ENCODE measurements at regions not wholly inside any gene's neighbourhood (a gene's known extent, or its start where the extent isn't known, plus 50 kb on each side); places are given as distances from the start of the nearest gene placed in this dataset.

- TF ChIP-seq FOXK1 (CRISPR knock-in tag; IDR thresholded peaks at IDR 0.05; ENCODE audit: borderline replicate concordance, low read depth): peak; percentile 56; the same call in 1 of the 2 replicates
- TF ChIP-seq FOXM1 (CRISPR knock-in tag; IDR thresholded peaks at IDR 0.05): no peak
- TF ChIP-seq NFE2L2 (IDR thresholded peaks at IDR 0.05; ENCODE audit: low read length): no peak
- TF ChIP-seq, protein P1, sequence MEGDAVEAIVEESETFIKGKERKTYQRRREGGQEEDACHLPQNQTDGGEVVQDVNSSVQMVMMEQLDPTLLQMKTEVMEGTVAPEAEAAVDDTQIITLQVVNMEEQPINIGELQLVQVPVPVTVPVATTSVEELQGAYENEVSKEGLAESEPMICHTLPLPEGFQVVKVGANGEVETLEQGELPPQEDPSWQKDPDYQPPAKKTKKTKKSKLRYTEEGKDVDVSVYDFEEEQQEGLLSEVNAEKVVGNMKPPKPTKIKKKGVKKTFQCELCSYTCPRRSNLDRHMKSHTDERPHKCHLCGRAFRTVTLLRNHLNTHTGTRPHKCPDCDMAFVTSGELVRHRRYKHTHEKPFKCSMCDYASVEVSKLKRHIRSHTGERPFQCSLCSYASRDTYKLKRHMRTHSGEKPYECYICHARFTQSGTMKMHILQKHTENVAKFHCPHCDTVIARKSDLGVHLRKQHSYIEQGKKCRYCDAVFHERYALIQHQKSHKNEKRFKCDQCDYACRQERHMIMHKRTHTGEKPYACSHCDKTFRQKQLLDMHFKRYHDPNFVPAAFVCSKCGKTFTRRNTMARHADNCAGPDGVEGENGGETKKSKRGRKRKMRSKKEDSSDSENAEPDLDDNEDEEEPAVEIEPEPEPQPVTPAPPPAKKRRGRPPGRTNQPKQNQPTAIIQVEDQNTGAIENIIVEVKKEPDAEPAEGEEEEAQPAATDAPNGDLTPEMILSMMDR (CRISPR knock-in tag; IDR thresholded peaks at IDR 0.05): no peak
- TF ChIP-seq NFYB (CRISPR knock-in tag; IDR thresholded peaks at IDR 0.05): no peak
- TF ChIP-seq RELA (CRISPR knock-in tag; IDR thresholded peaks at IDR 0.05): no peak
- no peak for TF ChIP-seq CBFB (CRISPR knock-in tag; IDR thresholded peaks at IDR 0.05)
- no peak for TF ChIP-seq TAF1 (CRISPR knock-in tag; IDR thresholded peaks at IDR 0.05)
- TF ChIP-seq ZNF24 (IDR thresholded peaks at IDR 0.05): no peak
- TF ChIP-seq SRSF1 (optimal IDR thresholded peaks at IDR 0.05; ENCODE audit: low read depth, low read length): no peak
- no peak for TF ChIP-seq GLMP (CRISPR knock-in tag; IDR thresholded peaks at IDR 0.05; ENCODE audit: borderline replicate concordance)
- peak; percentile 94 for TF ChIP-seq FOSL2 (CRISPR knock-in tag; IDR thresholded peaks at IDR 0.05)
Measured at GRCh38 chr14:65258391-65258790, 154.1 kb upstream of the FUT8 start.
